ENCODE measurements at regions not wholly inside any gene's neighbourhood (a gene's known extent, or its start where the extent isn't known, plus 50 kb on each side); places are given as distances from the start of the nearest gene placed in this dataset.

GRCh38 chr1:68600049-68600661, 103.3 kb upstream of the DEPDC1 start:
- ChIA-PET CTCF (interaction anchor here (0.5 to 1.5 kb wide), 20 partner anchors 9 to 1472 kb away, joined by 3 to 8 read pairs (median 3); no protein-coding TSS in a partner anchor), POLR2A (interaction anchor here (1.0 kb wide), 1 partner anchor 28 kb away, joined by 3 read pairs; no protein-coding TSS in a partner anchor)
- Mint-ChIP-seq H3K4me3 (no peak overlapping the region), H3K9me3 (no peaks in the 10 kb centered on the region), H3K36me3 (no peaks in the 10 kb centered on the region), H3K27me3 (ENCODE audit: low read depth) (no peaks in the 10 kb centered on the region), H3K27ac (no peak overlapping the region), H3K4me1 (peaks cover 20% of the 10 kb centered on the region)
- peak; percentile 98 for ATAC-seq
- peak; percentile 68 for TF ChIP-seq CTCF (IDR thresholded peaks at IDR 0.05)
- TF ChIP-seq CREB1 (CRISPR knock-in tag; IDR thresholded peaks at IDR 0.05) = no peak
- DNase-seq (ENCODE audit: low spot score) = peak; percentile 35

GRCh38 chr1:68608289-68608688, 111.4 kb upstream of the DEPDC1 start:
- Mint-ChIP-seq H3K4me1 (0 out of 2 replicates have a peak, but pooled peaks cover 5% of the 10 kb centered on the region), H3K9me3 (peaks cover 16% of the 10 kb centered on the region)

More at GRCh38 chr1:68608289-68608688, 111.4 kb upstream of the DEPDC1 start:
- CTCF ChIA-PET = no interaction called here
- POLR2A ChIA-PET = no interaction called here
- H3K4me3 Mint-ChIP-seq = no peak overlapping the region
- H3K27me3 Mint-ChIP-seq (ENCODE audit: low read depth) = peaks cover 18% of the 10 kb centered on the region
- TF ChIP-seq ZNF121 (CRISPR knock-in tag; IDR thresholded peaks at IDR 0.05) (no peak), USF2 (CRISPR knock-in tag; IDR thresholded peaks at IDR 0.05) (no peak), NFATC4 (CRISPR knock-in tag; IDR thresholded peaks at IDR 0.05) (no peak), NR1H2 (CRISPR knock-in tag; IDR thresholded peaks at IDR 0.05) (no peak), ZNF671 (CRISPR knock-in tag; IDR thresholded peaks at IDR 0.05) (no peak), HMGXB4 (CRISPR knock-in tag; IDR thresholded peaks at IDR 0.05) (no peak), CREM (CRISPR knock-in tag; IDR thresholded peaks at IDR 0.05) (no peak), IRF1 (CRISPR knock-in tag; IDR thresholded peaks at IDR 0.05) (no peak), ZNF423 (CRISPR knock-in tag; IDR thresholded peaks at IDR 0.05) (no peak), IRF2 (CRISPR knock-in tag; IDR thresholded peaks at IDR 0.05; ENCODE audit: borderline replicate concordance, low read depth) (no peak), SMAD3 (CRISPR knock-in tag; IDR thresholded peaks at IDR 0.05; ENCODE audit: borderline replicate concordance) (no peak), ZBTB43 (CRISPR knock-in tag; IDR thresholded peaks at IDR 0.05) (no peak), CREB1 (CRISPR knock-in tag; IDR thresholded peaks at IDR 0.05) (no peak), ETV6 (CRISPR knock-in tag; IDR thresholded peaks at IDR 0.05) (no peak), ZNF425 (CRISPR knock-in tag; conservative IDR thresholded peaks at IDR 0.05) (no peak), JAZF1 (CRISPR knock-in tag; IDR thresholded peaks at IDR 0.05) (no peak)
- H3K27ac Mint-ChIP-seq = no peak overlapping the region
- no peaks in the 10 kb centered on the region for H3K36me3 Mint-ChIP-seq
- DNase-seq (ENCODE audit: low spot score) = no peak
- no peak for ATAC-seq

Measured in WTC11 (cell line).